A673 (cell line): ENCODE measurements at regions not wholly inside any gene's neighbourhood (a gene's known extent, or its start where the extent isn't known, plus 50 kb on each side); places are given as distances from the start of the nearest gene placed in this dataset.

Source experiments
- BruUV-seq: library from RNA; stranded (reverse); fragments of 400-500 nt; replicated peaks from 2 replicates; lab custom pipeline; 2021; lab: Mats Ljungman, UMichigan
- CTCF ChIA-PET: fragments of 300-600 bp; sonication (Branson Sonifier 250); formaldehyde crosslinking; loops from one replicate; lab custom pipeline; 2022; ENCODE audit warnings: antibody characterized with exemption; lab: Charles Lee
- POLR2A ChIA-PET: fragments of 300-600 bp; sonication (Branson Sonifier 250); formaldehyde crosslinking; loops from one replicate; lab custom pipeline; 2022; ENCODE audit warnings: antibody characterized with exemption; ENCODE audit not compliant: low non-redundant PET; lab: Charles Lee
- DNase-seq: peaks from one replicate; pipeline ENCODE4 v3.0.0-alpha.2; 2015; ENCODE audit warnings: low spot score
- H3K27ac ChIP-seq: fragments of 200-600 bp; sonication (generic); 2 replicates; pipeline ENCODE4 v1.5.1; 2016; ENCODE audit warnings: mixed run types, low read depth, mild to moderate bottlenecking, mixed read lengths, antibody characterized with exemption, low read length; ENCODE audit not compliant: poor library complexity, severe bottlenecking
- H3K27me3 ChIP-seq: fragments of 200-600 bp; sonication (generic); replicated peaks from 2 replicates; pipeline ENCODE4 v1.6.1; 2017; ENCODE audit warnings: mixed run types, low read depth, mild to moderate bottlenecking, mixed read lengths, antibody characterized with exemption, low read length; ENCODE audit not compliant: insufficient read depth, poor library complexity
- H3K36me3 ChIP-seq: fragments of 200-600 bp; sonication (generic); 2 replicates; pipeline ENCODE4 v1.6.1; 2016; ENCODE audit warnings: mixed run types, mild to moderate bottlenecking, mixed read lengths, antibody characterized with exemption, low read length; ENCODE audit not compliant: insufficient read depth, poor library complexity, severe bottlenecking
- H3K4me1 ChIP-seq: fragments of 200-600 bp; sonication (generic); 2 replicates; pipeline ENCODE4 v1.6.1; 2017; ENCODE audit warnings: mixed run types, mild to moderate bottlenecking, mixed read lengths, antibody characterized with exemption, low read length; ENCODE audit not compliant: insufficient read depth, poor library complexity, severe bottlenecking
- H3K4me3 ChIP-seq: fragments of 200-600 bp; sonication (generic); 2 replicates; pipeline ENCODE4 v1.5.1; 2016; ENCODE audit warnings: low read depth, mixed run types, mild to moderate bottlenecking, mixed read lengths, low read length; ENCODE audit not compliant: poor library complexity, severe bottlenecking
- H3K9me3 ChIP-seq: fragments of 200-600 bp; sonication (generic); 2 replicates; pipeline ENCODE4 v1.6.1; 2016; ENCODE audit warnings: mixed run types, low read depth, mild to moderate bottlenecking, mixed read lengths, antibody characterized with exemption, low read length; ENCODE audit not compliant: poor library complexity, severe bottlenecking
- CTCF ChIP-seq: fragments of 300-800, 200-600 bp; sonication (generic); conservative IDR thresholded peaks from 2 replicates; pipeline ENCODE4 v1.5.1; 2017; ENCODE audit warnings: low read depth, mild to moderate bottlenecking, antibody characterized with exemption, low read length, moderate library complexity, mixed read lengths
- EZH2 ChIP-seq: fragments of 200-600 bp; sonication (generic); IDR thresholded peaks from 2 replicates; pipeline ENCODE4 v1.6.1; 2017; ENCODE audit warnings: borderline replicate concordance, low read depth, mild to moderate bottlenecking, mixed read lengths, antibody characterized with exemption, low read length; ENCODE audit not compliant: poor library complexity, severe bottlenecking
- intact Hi-C: fragments of 100-400 bp; cut with micrococcal nuclease; formaldehyde crosslinking; loops from one replicate; pipeline ENCODE4 v1.10.0; 2022; ENCODE audit not compliant: unreplicated experiment

DNA sequence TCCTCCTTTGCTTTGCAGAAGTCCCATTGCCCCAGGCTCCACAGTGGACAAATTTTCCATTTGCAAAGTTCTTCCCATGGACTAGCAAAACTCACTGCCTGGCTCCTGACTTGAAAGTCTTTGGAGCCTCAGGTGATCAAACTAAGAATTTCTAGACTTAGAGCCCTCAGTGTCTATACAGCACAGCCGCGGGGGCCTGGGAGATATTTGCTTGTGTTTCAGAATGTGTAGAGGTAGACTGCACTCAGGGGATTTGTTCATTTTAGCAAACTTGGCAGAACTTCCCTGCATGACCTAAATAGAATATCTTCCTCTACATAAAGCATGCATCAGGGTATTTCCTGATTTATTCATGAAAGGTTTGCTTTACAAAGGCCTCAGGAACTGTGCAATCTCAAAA, 384.2 kb upstream of the ZNF462 start:
- ChIA-PET CTCF (no interaction called here), POLR2A (no interaction called here)
- intact Hi-C loops, result no loop called here
- H3K4me1 ChIP-seq, result no peaks in the 10 kb centered on the region
- TF ChIP-seq CTCF, result no peak
- no peak for TF ChIP-seq EZH2
- no peak for DNase-seq
- BruUV-seq, result no TSS peak
- no peaks in the 10 kb centered on the region for H3K36me3 ChIP-seq
- H3K27ac ChIP-seq, result no peak overlapping the region
- no peaks in the 10 kb centered on the region for H3K9me3 ChIP-seq
- no peaks in the 10 kb centered on the region for H3K27me3 ChIP-seq
- no peak overlapping the region for H3K4me3 ChIP-seq

- no peak for TF ChIP-seq CTCF
- no peak for TF ChIP-seq EZH2
- BruUV-seq, result no TSS peak
- CTCF ChIA-PET, result no interaction called here
- H3K4me1 ChIP-seq, result no peaks in the 10 kb centered on the region
- H3K36me3 ChIP-seq, result no peaks in the 10 kb centered on the region
- POLR2A ChIA-PET, result no interaction called here
- intact Hi-C loops, result no loop called here
- DNase-seq, result no peak
- H3K27me3 ChIP-seq, result no peaks in the 10 kb centered on the region
- no peak overlapping the region for H3K4me3 ChIP-seq
- no peaks in the 10 kb centered on the region for H3K9me3 ChIP-seq
- H3K27ac ChIP-seq, result no peak overlapping the region
These were observed 383.3 kb upstream of the ZNF462 start for GRCh38 chr9:106479679-106480078.

- Histone ChIP-seq H3K36me3 (no peaks in the 10 kb centered on the region), H3K4me3 (no peak overlapping the region), H3K27ac (no peak overlapping the region), H3K27me3 (no peaks in the 10 kb centered on the region), H3K9me3 (no peaks in the 10 kb centered on the region), H3K4me1 (no peaks in the 10 kb centered on the region)
- ChIA-PET CTCF (no interaction called here), POLR2A (no interaction called here)
- BruUV-seq, result no TSS peak
- TF ChIP-seq EZH2 (no peak), CTCF (no peak)
- no peak for DNase-seq
- intact Hi-C loops, result no loop called here
These were observed 381.9 kb upstream of the ZNF462 start for GRCh38 chr9:106481013-106481609.
